Gastroesophageal sphincter (tissue), 3 donors: ENCODE measurements at regions not wholly inside any gene's neighbourhood (a gene's known extent, or its start where the extent isn't known, plus 50 kb on each side); places are given as distances from the start of the nearest gene placed in this dataset.

Experiments
- POLR2A ChIP-seq, 2 donors: fragments of 450-650 bp; IDR thresholded peaks; one replicate each; pipeline ENCODE4 v1.6.1; 2017; ENCODE audit warnings: antibody characterized with exemption in 2 of 2, mild to moderate bottlenecking in 2 of 2, moderate library complexity in 1 of 2
- POLR2AphosphoS5 ChIP-seq: sonication (generic); formaldehyde crosslinking; IDR thresholded peaks from one replicate; pipeline ENCODE4 v1.6.1; 2017; ENCODE audit warnings: antibody characterized with exemption
- TF ChIP-seq, protein P1 (sequence below), 4 experiments: fragments of 200-600 bp in 2 of 4; fragments of 450-650 bp in 2 of 4; sonication (generic) in 1 of 4; IDR thresholded peaks; one replicate each; pipeline ENCODE4 v1.5.1; 2017 to 2019; ENCODE audit warnings: antibody characterized with exemption in 4 of 4, mild to moderate bottlenecking in 2 of 4, moderate library complexity in 2 of 4

DNA sequence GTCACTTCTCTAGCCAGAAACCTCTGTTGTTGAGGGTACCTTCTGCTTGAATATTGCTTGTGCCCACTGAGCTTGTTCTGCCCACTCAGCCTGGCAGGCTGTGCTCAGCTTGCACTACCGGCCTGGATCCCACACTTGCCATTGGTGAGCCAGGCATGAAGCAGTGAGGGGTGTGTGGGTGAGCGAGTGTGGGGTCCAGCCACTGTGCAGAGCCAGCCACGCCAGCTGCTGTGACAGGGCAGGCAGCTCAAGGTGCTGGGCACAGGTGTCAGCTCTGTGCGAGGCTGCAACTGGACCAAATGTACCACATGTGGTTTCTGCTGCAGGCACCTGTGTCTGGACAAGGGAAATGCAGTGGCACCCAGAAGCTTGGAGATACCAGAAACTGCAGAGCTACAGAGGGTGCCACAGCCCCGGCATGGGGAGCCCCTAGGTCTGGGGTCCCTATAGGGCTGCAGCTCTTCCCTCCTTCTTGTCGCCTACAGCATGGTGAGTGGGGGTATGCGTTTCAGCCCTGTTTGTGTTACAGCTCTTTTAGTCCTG is 305.1 kb upstream of the RIOK2 start:
- TF ChIP-seq, protein P1, sequence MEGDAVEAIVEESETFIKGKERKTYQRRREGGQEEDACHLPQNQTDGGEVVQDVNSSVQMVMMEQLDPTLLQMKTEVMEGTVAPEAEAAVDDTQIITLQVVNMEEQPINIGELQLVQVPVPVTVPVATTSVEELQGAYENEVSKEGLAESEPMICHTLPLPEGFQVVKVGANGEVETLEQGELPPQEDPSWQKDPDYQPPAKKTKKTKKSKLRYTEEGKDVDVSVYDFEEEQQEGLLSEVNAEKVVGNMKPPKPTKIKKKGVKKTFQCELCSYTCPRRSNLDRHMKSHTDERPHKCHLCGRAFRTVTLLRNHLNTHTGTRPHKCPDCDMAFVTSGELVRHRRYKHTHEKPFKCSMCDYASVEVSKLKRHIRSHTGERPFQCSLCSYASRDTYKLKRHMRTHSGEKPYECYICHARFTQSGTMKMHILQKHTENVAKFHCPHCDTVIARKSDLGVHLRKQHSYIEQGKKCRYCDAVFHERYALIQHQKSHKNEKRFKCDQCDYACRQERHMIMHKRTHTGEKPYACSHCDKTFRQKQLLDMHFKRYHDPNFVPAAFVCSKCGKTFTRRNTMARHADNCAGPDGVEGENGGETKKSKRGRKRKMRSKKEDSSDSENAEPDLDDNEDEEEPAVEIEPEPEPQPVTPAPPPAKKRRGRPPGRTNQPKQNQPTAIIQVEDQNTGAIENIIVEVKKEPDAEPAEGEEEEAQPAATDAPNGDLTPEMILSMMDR (IDR thresholded peaks at IDR 0.05) = no peak
- TF ChIP-seq POLR2AphosphoS5 (no peak), POLR2A (IDR thresholded peaks at IDR 0.05) (no peak)
